Hindlimb muscle (tissue), 1 donor: ENCODE measurements at regions not wholly inside any gene's neighbourhood (a gene's known extent, or its start where the extent isn't known, plus 50 kb on each side); places are given as distances from the start of the nearest gene placed in this dataset.

Experiments
- DNase-seq: peaks from one replicate; pipeline ENCODE4 v3.0.0-alpha.2; 2013

DNA sequence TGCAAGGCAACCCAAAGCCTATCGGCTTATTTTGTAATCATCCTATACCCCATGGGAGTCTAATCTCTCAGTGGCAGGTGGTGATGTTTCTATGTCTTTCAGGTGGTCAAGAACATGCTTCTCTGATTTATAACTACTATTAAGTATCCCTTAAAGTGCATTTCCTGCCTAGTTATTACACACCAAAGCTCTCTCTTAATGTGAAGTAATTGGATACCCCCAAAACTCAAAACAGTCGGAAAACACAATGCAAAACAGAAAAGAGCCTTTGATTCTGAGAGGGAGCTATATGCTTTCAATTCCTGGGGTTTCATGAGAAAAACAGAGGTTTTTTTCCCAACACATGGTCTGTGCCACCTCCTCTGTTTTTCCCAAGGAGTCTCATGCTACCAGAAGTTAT lies 416.4 kb downstream of the CSNK1G3 start:
- DNase-seq: no peak

- no peak for DNase-seq
Measured at GRCh38 chr5:123921193-123921592, 409.2 kb downstream of the CSNK1G3 start.

DNA sequence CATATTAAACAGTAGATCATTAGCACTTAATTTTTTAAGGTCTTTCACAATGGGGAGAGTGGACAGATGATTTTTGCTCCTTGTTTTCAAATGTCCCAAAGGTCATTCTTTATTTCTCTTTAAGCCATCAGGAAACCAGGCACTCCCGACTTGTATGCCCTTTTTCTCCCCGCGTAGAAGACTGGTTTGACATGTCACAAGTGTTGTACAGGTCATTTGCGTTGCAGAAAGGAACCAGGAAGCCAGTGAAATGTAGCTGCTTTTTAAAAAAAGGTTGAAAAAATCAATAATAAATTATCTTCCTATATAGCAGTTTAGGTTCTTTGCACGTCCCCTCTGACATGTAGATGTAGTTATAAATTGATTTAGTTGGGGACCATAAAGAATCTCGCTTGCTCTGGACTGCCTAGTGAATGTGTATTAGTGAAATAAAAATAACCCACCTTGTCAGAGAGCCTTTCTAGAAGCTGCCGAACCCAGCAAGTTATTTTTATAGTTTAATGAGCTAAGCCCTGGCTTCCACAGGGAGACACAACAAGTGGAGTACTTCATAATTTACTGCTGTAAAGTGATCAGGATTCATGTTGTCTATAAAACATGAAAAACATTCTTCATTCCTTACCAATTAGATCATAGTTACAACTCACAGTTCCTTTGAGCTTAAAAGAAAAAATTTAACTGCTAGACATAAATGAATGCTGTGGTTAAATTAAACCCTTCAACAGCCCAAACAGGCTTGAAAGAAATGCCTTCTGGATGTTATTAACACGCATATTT lies 404.6 kb downstream of the CSNK1G3 start:
- peak; percentile 20 for DNase-seq

DNA sequence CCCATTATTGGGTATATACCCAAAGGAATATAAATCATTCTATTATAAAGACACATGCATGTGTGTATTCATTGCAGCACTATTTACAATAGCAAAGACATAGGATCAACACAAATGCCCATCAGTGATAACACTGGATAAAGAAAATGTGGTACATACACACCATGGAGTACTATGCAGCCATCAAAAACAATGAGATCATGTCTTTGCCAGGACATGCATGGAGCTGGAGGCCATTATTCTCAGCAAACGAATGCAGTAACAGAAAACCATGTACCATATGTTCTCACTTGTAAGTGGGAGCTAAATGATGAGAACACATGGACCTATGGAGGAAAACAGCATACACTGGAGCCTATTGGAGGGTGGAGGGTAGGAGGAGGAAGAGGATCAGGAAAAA lies 402.4 kb downstream of the CSNK1G3 start:
- DNase-seq: no peak

DNA sequence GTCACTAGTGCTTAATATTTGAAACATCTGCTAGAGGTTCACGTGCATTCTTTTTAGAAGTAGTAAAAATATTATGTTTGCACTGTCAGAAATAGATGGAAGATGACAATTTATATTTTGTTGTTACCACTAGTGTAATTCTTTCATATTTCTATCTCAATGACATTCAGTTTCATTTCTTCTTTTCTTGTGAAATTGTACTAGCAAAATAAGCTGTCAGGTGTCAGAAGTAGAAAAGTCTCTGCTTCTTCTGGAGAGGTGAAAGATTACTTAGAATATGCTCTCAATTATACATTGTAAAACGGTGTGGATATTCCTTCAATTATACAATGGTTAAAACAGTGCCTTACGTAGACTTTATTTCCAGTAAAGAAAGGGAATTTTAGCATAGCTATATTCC lies 395.4 kb downstream of the CSNK1G3 start:
- no peak for DNase-seq

DNA sequence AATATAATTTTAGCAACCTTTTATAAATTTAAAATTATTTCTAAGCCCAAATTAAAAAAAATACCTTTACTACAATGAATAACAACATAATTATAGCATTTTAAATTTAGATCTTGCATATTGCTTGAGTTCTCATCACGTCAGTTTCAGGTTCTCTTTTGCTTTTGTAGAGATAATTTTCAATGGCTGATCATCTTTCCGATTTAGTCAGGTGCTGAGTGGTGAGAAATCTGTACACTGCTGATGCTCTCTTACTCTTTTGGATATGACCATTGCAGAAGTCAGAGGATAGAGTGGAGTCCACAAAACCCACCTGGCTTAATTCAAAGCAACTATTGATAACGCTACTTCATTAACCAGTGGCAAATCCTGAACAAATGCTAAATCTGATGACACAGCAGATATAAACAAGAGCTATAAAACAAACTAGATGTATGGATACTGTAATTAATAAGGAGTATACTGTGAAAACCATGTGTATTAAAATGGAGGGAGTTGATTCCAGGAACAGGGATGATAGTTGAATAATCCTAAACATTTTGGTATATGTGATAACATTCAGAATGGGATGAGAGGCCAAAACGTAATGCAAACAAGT lies 394.8 kb downstream of the CSNK1G3 start:
- DNase-seq: no peak

GRCh38 chr5:123885081-123885480 lies 373.1 kb downstream of the CSNK1G3 start:
- no peak for DNase-seq

DNA sequence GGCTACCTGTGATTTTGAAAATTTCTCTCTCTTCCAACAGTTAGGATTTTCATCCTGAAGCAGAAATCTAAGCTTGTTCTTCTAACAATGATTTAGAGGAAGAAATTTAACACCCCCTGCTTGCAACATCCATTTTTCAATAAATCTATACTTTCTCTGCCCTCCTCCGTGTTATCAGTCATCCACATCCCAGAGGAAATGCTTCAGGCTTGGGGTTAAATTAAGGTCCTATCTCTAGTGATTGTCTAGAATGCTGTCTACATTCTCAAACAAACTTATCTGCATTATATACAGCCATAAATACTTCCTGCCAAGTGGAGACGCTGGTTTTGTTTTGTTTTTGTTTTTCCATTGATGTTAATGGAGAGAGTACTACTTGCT lies 371.0 kb downstream of the CSNK1G3 start:
- no peak for DNase-seq

GRCh38 chr5:123882319-123882964 lies 370.5 kb downstream of the CSNK1G3 start:
- no peak for DNase-seq

DNA sequence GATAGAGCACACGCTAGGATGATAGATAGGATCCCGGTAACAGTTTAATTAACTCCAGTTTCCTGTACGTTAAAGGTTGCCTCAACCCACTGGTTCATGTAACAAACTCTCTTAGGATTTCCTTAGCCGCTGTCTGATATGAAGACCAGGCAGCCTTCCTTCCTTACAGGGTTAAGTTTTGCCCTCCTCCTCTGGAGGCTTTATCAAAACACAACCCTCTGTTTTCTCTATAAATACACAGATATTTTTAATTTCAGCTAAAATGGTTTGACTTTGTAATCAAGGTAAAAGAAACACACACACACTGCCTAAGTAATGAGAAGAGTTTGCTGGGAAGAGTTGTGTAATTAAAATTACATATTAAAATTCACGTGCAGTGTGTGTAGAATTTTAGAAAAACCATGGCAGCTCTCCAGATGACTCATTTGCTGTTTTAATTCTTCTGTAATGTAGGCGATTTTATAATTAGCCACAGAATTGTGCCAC lies 369.8 kb downstream of the CSNK1G3 start:
- no peak for DNase-seq

GRCh38 chr5:123880875-123881274 lies 368.9 kb downstream of the CSNK1G3 start:
- DNase-seq: no peak

- no peak for DNase-seq
Measured at GRCh38 chr5:123879071-123879470, 367.1 kb downstream of the CSNK1G3 start.

GRCh38 chr5:123876276-123876790 lies 364.4 kb downstream of the CSNK1G3 start:
- DNase-seq: no peak

DNA sequence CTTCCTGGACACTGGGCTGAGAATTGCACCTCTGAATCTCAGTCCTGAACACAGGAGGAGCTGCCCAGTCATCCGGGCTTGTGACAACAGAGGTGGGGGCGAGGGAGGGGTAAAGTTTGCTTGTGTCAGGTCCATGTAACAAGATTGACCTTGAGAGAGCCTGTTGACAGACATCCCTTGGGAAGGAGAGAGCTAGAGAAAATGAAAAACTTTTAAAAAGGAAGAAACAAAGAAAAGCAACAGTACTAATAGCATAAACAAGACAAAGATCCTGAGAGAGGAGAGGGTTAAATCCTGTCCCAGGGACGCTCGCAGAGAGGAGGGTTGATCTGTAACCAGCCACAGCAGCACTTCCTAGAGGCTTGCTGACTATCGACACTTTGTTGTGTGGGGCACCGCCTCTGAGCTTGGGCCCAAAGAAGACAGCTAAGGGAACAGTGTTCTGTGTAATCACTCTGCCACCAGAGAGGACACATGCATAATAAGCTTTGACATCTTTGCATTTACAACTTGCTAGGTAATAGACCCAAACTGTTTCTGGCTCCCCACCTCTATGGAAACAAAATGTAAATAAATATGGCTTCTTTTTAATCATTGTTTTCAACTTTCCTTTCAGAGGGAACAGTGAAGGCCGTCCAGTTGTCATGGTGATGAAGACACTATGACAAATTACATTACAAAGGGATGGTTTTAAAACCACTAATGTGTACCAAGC lies 363.7 kb downstream of the CSNK1G3 start:
- no peak for DNase-seq

- no peak for DNase-seq
Measured at GRCh38 chr5:123874600-123875201, 362.7 kb downstream of the CSNK1G3 start.

GRCh38 chr5:123873846-123874245 lies 361.9 kb downstream of the CSNK1G3 start:
- no peak for DNase-seq

GRCh38 chr5:123871373-123871772 lies 359.4 kb downstream of the CSNK1G3 start:
- DNase-seq: no peak

DNA sequence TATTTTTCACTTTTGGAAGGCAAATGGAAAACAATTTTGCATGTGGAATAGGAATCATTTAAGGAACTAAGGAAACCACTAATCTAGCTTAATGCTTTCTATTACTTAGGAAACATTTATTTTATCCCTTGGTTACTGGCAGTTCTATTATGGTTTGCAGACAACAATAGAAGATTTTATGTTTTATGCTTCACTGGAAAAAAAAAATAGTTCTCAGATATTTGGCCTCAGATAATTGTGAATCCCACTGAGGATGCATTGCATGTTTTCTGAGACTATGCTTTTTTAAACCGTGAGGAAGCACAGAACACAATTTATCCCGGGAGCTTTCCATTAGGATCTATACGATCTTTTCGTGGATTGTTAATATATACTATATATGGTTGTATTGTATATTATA lies 356.9 kb downstream of the CSNK1G3 start:
- DNase-seq: no peak

DNA sequence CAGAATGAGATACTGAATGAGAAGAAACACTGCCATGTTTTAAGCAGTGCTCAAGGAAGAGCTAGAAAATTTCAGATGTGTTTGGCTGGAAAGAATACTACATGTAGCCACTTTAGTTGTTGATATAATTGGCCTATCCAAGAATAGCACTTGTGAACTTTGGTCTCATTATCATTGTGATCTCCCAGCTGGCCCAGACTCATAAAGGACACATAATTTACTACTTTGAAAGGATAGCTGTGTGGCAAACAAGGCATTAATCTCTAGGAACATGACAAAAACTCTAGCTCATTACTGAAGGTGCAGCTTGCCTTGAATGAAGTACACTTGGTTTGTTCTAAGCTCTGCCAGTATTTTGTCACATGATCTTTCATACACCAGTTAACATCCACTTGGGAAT lies 356.3 kb downstream of the CSNK1G3 start:
- DNase-seq: no peak

GRCh38 chr5:123865641-123866040 lies 353.7 kb downstream of the CSNK1G3 start:
- DNase-seq: no peak

DNA sequence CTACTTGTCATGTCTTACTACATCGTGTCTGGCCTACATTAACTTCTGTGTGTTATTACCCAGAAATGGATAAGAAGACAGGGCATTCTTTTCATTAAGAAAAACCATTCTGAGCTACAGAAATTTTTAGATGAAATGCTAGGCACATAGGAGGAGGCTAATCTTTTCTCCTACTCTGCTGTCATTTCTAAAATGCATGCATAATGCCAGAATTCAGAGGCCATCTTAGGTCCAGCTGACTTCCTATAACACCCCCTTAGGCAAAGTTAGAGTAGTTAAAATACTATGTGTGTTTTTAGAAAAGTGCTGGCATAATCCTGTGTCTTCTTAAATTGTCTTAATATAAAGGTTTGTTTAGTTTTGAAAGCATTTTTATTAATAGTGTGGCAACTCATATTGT lies 352.6 kb downstream of the CSNK1G3 start:
- no peak for DNase-seq

GRCh38 chr5:123858938-123859337 lies 347.0 kb downstream of the CSNK1G3 start:
- no peak for DNase-seq

- DNase-seq: no peak
Measured at GRCh38 chr5:123856766-123857165, 344.8 kb downstream of the CSNK1G3 start.
